ENCODE measurements at regions not wholly inside any gene's neighbourhood (a gene's known extent, or its start where the extent isn't known, plus 50 kb on each side); places are given as distances from the start of the nearest gene placed in this dataset.

GRCh38 chrX:140389331-140389730 lies 115.5 kb downstream of the SOX3 start:
- no peak for TF ChIP-seq CTCF (IDR thresholded peaks at IDR 0.05; ENCODE audit: low read depth, low read length)
- Histone ChIP-seq H3K27me3 (no peaks in the 10 kb centered on the region), H3K9me3 (no peaks in the 10 kb centered on the region), H3K4me3 (ENCODE audit: low read depth, low read length) (no peak overlapping the region), H3K36me3 (no peaks in the 10 kb centered on the region), H3K4me1 (no peaks in the 10 kb centered on the region)
- DNase-seq, result no peak

- Histone ChIP-seq H3K27me3 (no peaks in the 10 kb centered on the region), H3K4me3 (ENCODE audit: low read depth, low read length) (no peak overlapping the region), H3K36me3 (no peaks in the 10 kb centered on the region), H3K9me3 (no peaks in the 10 kb centered on the region), H3K4me1 (no peaks in the 10 kb centered on the region)
- DNase-seq, result no peak
- TF ChIP-seq CTCF (IDR thresholded peaks at IDR 0.05; ENCODE audit: low read depth, low read length), result no peak
Observed at GRCh38 chrX:140362861-140363260, 142.0 kb downstream of the SOX3 start.

GRCh38 chrX:140360924-140361323 lies 143.9 kb downstream of the SOX3 start:
- Histone ChIP-seq H3K4me1 (no peaks in the 10 kb centered on the region), H3K4me3 (ENCODE audit: low read depth, low read length) (no peak overlapping the region), H3K36me3 (no peaks in the 10 kb centered on the region), H3K9me3 (no peaks in the 10 kb centered on the region), H3K27me3 (no peaks in the 10 kb centered on the region)
- no peak for DNase-seq
- TF ChIP-seq CTCF (IDR thresholded peaks at IDR 0.05; ENCODE audit: low read depth, low read length), result no peak

- no peak for TF ChIP-seq CTCF (IDR thresholded peaks at IDR 0.05; ENCODE audit: low read depth, low read length)
- no peaks in the 10 kb centered on the region for H3K9me3 ChIP-seq
- H3K4me3 ChIP-seq (ENCODE audit: low read depth, low read length), result no peak overlapping the region
- no peaks in the 10 kb centered on the region for H3K4me1 ChIP-seq
- no peak for DNase-seq
- H3K36me3 ChIP-seq, result no peaks in the 10 kb centered on the region
- H3K27me3 ChIP-seq, result no peaks in the 10 kb centered on the region
Observed at GRCh38 chrX:140360284-140360683, 144.6 kb downstream of the SOX3 start.

GRCh38 chrX:140355922-140356321 lies 148.9 kb downstream of the SOX3 start:
- Histone ChIP-seq H3K9me3 (no peaks in the 10 kb centered on the region), H3K4me1 (no peaks in the 10 kb centered on the region), H3K4me3 (ENCODE audit: low read depth, low read length) (no peak overlapping the region), H3K27me3 (no peaks in the 10 kb centered on the region), H3K36me3 (no peaks in the 10 kb centered on the region)
- no peak for TF ChIP-seq CTCF (IDR thresholded peaks at IDR 0.05; ENCODE audit: low read depth, low read length)
- no peak for DNase-seq

GRCh38 chrX:140355429-140355828 lies 149.4 kb downstream of the SOX3 start:
- no peaks in the 10 kb centered on the region for H3K9me3 ChIP-seq
- H3K27me3 ChIP-seq, result no peaks in the 10 kb centered on the region
- DNase-seq, result no peak
- no peak overlapping the region for H3K4me3 ChIP-seq (ENCODE audit: low read depth, low read length)
- no peak for TF ChIP-seq CTCF (IDR thresholded peaks at IDR 0.05; ENCODE audit: low read depth, low read length)
- H3K36me3 ChIP-seq, result no peaks in the 10 kb centered on the region
- no peaks in the 10 kb centered on the region for H3K4me1 ChIP-seq
